IPS DF 4.7 (cell line): ENCODE measurements at regions not wholly inside any gene's neighbourhood (a gene's known extent, or its start where the extent isn't known, plus 50 kb on each side); places are given as distances from the start of the nearest gene placed in this dataset.

Experiments
- DNase-seq: peaks from one replicate; pipeline ENCODE4 v3.0.0-alpha.2; 2013; ENCODE audit warnings: low spot score; ENCODE audit errors: extremely low read depth

GRCh38 chr1:218971156-218971555 lies 202.5 kb upstream of the LYPLAL1 start:
- no peak for DNase-seq

GRCh38 chr1:218980881-218981280 lies 192.8 kb upstream of the LYPLAL1 start:
- DNase-seq = no peak

- DNase-seq = no peak
Observed at GRCh38 chr1:218982482-218982881, 191.2 kb upstream of the LYPLAL1 start.

DNA sequence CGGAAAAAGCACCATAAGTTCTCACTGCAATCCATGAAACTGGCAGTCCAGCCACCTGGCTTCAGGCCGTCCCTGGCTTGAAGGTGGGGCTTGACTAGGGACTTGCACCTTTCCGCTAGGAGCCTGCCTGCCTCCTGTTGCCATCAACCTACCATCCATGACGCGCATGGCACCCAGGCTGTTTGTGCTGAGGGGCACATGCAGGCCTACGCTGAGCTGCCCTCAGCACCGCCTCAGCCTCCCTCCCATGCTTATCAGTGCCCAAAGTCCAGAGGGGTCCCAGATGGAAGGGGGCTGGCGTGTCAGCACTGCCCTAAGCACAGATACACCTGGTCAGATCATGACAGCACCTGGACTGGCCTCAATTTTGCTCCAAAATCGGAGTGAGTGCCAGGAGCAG lies 190.2 kb upstream of the LYPLAL1 start:
- DNase-seq = no peak

- DNase-seq = no peak
Observed at GRCh38 chr1:218983848-218984247, 189.8 kb upstream of the LYPLAL1 start.

DNA sequence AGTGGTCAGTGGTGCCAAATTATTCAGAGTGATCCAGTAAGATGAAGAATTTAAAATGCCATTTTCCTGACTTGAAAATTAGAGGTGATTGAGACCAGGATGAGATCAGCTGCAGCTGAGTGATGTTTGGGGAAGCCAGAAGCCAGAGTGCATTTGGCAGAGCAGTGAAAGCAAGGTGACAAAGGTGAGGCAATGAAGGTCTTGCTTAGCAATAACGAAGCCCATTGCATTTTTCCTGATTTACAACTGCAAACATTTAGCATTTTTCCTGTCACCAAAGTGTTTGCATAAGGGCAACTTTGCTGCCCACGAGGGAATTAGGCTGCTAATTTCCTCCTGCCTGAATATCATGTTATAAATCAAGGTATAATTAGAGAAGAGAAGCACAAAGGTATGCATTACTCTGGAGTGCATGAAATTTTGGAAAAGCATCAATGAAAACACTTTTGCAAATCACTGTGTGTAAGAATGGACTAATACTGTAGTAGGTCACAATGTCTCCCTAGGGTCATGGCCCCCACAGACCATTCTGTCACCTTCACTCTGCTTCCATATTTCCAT lies 188.2 kb upstream of the LYPLAL1 start:
- no peak for DNase-seq

GRCh38 chr1:218986816-218987215 lies 186.9 kb upstream of the LYPLAL1 start:
- DNase-seq = no peak

DNA sequence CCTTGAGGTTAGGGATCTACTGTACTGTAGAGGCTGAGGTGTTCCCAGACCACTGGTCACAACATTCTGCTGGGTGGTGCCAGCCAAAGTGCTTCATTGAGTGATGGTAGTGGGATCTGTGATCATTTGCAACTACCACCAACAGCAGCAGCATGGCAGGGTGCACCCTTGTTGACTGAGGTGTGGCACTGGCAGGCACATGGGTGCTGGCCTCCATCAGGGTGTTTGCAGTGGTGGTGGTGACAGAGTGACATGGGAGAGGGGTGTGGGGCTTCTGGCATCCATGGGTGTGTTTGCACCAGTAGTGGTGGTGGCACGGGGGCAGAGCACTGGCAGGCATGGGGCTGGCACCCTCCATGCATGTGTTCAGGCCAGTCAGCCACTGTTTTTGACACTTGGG lies 183.7 kb upstream of the LYPLAL1 start:
- DNase-seq = no peak

- DNase-seq = no peak
Observed at GRCh38 chr1:218991089-218991488, 182.6 kb upstream of the LYPLAL1 start.

DNA sequence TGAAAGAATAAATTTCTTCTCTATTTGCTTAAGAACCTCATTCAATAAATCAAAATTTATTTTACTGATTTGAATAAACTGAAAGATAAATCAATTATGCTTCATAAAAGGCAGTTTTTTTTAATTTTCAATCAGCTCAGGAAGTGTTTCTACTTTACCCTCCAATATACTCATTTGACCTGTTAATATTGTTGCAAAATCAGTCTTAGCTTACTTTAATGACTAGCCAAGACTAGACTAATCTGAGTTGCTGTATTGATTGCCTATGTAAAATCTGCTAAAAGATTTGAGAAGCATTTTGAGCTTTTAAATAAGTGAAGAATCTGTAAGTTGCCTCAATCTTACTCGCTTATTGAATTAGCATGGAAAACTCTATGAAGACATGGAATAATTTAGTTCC lies 179.1 kb upstream of the LYPLAL1 start:
- no peak for DNase-seq

DNA sequence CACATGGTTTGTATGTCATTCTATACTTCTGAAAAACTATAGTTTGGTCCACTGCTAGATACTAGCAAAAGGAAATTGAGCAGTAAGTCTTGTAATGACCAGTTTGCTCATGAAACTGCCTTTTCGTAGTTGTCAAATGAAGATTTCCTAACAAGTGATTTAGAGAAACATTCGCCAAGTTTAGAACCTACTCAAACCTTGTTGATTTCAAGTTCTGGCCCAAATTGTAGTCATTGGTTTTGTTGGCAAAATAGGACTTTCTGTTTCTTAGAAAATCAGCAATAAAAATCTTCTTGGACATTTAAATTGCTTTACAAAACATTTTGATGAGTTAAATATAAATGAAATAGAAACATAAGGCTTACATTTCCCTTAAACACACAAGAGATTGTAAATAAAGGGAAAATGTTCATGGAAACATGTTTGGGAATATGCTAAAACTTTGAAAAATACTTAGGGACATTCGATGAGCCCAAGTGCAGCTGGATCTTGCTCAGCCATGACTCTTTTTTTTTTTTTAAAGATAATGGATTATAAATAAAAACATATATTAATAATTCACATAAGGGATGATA lies 178.5 kb upstream of the LYPLAL1 start:
- no peak for DNase-seq

GRCh38 chr1:218996362-218996761 lies 177.3 kb upstream of the LYPLAL1 start:
- no peak for DNase-seq

DNA sequence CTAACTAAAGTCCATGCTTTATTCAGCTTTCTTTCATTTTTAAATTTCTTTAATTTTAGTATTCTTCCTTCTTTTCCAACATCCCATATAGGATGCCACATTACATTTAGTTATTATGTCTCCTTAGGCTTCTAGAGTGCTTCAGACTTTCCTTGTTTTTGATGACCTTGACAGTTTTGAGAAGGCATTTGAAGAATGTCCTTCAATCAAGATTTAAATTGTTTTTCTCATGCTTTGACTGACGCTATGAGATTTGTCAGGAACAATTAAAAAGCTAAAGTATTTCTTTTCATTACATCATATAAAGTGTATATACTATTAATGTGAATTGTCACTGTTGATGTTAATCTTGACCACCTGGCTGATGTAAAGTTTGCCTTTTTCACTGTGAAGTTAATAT lies 173.7 kb upstream of the LYPLAL1 start:
- no peak for DNase-seq

GRCh38 chr1:219000631-219001030 lies 173.0 kb upstream of the LYPLAL1 start:
- no peak for DNase-seq

DNA sequence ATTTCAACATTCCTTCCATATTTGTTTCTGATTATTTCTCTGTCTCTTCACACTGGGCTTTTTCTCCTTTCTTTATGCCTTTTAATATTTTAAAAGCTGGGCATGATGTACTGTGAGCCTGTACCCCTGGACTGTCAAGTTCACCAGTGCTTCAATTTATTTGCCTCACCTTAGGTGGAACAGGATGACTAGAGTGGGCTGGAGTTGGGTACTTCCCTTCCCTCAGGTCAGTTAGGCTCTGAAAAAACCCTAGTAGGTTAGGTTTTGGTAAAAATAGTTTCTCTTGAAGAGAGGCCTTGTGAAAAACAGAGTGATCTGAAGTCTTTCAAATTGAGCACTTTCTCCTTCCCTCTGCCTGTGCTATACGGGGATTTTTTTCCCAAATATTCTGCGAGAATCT lies 163.0 kb upstream of the LYPLAL1 start:
- DNase-seq = no peak

DNA sequence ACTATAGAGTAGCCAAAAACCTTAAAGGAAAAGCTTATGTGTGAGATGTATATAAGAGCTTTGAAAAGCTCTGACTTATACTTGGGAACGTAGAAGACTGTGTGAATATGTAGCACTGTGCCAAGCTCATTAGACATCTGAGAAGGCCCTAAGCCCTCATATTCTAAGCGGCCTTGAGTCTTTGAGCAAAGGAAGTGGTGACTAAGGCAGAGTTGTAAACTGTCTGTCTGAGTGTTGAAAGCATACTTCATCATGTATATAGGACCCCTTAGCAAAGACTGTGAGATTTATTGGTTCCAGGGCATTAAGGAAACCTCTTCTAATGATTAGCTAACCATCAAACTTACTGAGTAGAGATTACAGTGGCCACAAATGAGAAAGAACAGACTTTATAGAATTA lies 153.3 kb upstream of the LYPLAL1 start:
- DNase-seq = no peak

GRCh38 chr1:219020846-219021245 lies 152.8 kb upstream of the LYPLAL1 start:
- DNase-seq = no peak

GRCh38 chr1:219027146-219027673 lies 146.5 kb upstream of the LYPLAL1 start:
- DNase-seq = no peak

- DNase-seq = no peak
Observed at GRCh38 chr1:219031809-219032208, 141.9 kb upstream of the LYPLAL1 start.

GRCh38 chr1:219038398-219038797 lies 135.3 kb upstream of the LYPLAL1 start:
- no peak for DNase-seq

DNA sequence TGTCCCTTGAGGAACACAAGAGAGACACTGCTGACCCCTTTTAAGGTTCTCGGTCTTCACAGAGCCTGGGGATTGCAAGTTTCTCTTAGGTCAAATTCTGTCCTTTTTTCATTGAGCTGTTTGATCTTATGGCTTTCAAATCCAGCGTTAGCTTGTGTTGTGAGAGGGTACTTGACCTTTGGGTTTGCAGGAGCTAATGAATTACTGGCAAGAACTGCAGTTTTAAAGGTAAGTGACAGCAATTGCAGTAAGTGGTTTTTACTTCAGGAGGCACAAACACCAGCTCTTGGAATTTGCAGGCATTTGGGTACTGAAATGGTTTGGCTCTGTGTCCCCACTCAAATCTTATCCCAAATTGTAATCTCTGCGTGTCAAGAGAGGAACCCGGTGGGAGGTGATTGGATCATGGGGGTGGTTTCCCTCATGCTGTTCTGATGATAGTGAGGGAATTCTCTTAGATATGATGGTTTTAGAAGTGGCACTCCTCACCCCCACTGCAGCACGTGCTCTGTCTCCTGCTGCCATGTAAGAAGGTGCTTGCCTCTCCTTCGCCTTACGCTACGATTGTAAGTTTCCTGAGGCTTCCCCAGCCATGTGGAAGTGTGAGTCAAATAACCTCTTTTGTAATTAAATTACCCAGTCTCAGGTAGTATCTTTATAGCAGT lies 134.5 kb upstream of the LYPLAL1 start:
- DNase-seq = no peak

- no peak for DNase-seq
Observed at GRCh38 chr1:219039682-219040154, 134.0 kb upstream of the LYPLAL1 start.

DNA sequence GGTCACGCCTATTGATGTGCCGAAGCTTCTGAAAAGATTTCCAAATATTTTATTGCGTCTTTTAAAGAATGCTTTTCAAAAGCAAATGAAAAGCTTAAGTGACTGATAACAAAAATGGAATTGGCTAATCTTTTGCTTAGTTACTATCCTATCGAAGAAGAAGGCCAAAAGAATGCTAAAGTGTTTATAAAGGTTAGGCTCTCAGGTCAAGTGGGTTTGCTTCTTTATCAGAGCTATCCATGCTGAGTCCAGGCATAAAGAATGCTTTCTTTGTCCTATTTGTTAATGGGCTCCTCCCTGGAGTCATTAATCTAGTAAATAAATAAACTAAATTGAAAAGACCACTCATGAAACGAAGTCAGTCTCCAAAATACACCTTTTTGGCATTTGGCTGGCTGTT lies 133.4 kb upstream of the LYPLAL1 start:
- DNase-seq = no peak
